ENCODE measurements at regions not wholly inside any gene's neighbourhood (a gene's known extent, or its start where the extent isn't known, plus 50 kb on each side); places are given as distances from the start of the nearest gene placed in this dataset.

DNA sequence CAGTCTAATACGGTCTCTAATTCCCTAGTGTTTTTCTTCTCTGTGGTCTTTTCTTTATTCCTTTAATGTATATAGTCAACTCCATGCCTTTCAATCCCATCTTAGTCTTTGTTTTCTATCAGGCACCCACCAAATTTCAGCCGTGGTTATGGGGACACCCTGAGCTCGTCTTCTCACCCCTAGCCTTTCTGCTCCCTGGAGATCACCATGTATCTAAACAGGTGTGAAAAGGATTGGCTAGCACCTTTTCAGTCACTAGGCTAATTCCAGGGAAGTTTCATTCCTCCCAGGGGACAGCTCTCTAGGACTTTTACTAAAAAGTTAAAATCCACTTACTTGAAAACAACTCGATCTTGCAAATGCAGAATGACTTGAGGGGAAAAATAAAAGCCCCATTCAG, 291.3 kb downstream of the ETNK1 start:
- DNase-seq = no peak

DNA sequence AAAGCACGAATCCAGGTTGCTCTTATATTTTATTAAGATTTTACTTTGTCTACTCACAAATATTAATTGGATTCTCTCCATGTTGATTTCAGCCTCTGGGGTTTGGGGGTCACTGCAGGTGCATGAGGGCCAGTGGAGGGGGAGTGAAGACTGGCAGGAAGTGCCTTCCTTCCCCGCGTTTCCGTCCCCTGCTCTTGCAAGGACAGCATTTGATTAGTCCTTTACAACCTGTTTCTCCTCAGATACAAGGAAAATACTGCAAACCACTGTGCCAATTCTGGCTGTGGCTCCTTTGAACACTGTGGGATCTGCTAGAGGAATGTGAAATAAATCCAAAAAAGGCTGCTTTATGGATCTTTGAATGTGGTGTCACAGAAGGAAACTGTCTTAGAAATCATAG, 291.8 kb downstream of the ETNK1 start:
- DNase-seq = peak in 2 of 3 experiments; percentile 16 to 48

DNA sequence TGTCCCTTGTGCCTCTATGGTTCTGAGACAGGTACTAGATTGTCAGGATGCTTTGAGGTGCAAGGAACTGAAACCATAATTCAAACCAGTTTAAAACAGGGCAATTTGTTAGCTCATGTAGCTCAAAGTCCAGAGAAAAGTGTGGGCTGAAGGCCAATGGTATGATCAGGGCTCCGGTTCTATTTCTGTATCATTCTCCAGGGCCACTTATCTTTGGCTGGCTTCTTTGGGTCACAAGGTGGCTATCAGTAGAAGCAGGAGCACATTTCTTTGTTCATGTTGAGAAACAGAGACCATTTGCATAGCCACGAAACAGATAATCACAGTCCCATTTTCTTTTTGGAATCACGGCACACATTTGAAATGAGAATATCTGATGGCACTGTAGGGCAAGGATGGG, 294.9 kb downstream of the ETNK1 start:
- no peak for DNase-seq

DNA sequence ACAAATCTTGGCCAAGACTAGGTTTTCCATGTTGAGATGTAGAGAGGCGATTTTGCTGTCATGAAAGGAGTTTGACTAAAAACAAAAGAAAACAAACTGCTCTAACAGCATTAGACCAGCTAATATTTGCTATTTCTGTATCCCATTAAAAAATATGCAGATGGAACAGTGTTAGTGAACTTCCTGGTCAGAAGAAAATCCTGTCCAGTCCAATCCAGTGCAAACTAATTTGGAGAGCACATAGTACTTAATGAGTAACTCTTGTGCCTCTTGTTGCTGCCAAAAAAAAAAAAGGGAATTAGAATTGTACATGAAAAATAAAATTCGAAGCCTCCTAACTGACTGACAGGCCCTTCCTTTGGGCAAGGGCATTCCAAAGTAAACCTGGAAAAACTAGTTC, 298.8 kb downstream of the ETNK1 start:
- no peak for DNase-seq

DNA sequence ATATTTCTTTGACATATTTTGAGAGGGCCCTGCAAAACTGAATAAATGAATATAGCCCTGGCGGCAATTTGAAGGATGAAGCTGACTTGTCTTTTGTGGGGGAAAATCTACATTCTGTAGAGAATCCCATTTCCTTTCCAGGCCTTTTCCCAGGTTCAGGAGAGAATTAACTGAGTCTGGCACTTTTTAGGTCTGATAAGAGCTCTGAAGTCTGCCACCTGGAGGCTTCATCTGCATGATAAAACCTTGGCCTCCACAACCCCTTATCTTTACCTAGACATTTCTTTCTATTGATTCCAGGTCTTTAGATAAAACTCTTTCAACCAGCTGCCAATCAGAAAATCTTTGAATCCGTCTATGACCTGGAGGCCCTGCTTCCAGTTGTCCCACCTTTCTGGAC, 299.4 kb downstream of the ETNK1 start:
- no peak for DNase-seq

DNA sequence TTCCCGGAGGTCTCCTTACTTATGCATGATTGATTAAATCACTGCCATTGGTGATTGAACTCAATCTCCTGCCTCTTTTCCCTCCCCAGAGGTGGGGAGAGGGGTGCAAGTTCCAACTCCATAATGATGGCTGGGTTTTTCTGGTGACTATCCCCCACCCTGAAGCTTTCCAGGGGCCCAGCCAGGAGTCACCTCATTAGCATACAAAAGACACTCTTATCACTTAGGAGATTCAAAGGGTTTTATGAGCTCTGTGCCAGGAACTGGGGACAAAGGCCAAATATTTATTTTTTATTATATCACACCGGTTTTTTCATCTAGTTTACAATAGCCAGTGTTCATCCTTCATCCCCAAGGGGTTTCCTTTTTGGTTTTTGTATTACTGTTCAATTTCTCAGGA, 300.7 kb downstream of the ETNK1 start:
- DNase-seq = no peak

DNA sequence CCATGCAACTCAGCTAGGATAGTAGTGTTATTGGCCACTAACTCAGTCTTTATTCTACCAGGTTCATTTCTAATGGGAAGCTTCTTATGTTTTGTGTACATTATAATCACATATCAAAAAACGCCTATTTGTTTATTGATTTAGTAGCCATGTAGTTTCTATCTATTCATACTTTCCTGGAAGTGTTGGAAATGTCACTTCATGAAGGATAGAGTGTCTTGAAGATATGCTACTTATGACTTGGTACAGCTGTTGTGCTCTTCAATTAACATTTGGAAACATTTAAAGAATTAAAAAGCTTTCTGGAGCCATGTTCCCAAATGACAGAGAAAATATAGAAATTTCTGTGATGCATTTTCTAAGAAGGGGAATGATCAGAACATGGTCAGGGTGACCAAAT, 307.5 kb downstream of the ETNK1 start:
- no peak for DNase-seq

DNA sequence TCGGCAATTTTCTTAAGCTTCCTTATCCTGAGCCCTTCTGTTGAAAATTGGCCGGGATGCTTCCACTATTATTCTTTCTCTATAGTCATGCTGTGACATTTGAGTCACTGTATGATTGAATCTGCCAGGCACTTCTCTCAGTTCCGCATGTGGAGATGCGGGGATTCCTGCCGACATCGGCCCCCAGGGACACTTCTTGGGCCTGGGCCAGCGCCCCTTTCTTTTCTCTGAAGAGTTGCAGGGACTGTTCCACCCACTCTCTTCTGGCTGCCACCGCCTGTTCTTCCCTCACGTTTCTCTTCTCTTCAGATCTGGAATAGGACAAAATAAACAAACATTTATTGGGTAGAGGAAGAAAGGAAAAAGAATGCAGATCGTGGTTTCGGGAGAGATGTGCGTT, 310.1 kb downstream of the ETNK1 start:
- no peak for DNase-seq

DNA sequence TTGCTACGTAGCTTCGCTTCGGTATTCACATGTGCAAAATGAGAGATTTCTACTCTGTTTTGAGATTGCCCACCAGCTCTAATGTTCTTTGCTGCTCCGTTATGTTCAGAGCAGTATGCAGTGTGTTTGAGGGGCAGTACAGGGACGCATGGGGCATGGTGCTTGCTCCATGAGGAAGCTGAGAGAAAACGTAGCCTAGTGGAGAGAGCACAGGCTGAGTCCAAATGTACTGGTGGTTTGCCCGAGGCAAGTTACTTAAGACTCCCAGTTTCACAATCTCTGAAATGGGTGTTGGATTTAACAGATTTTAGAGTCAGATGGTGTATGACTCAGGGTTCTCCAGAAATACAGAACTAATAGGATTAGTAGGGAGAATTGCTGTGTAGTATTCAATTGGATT, 310.5 kb downstream of the ETNK1 start:
- no peak for DNase-seq

DNA sequence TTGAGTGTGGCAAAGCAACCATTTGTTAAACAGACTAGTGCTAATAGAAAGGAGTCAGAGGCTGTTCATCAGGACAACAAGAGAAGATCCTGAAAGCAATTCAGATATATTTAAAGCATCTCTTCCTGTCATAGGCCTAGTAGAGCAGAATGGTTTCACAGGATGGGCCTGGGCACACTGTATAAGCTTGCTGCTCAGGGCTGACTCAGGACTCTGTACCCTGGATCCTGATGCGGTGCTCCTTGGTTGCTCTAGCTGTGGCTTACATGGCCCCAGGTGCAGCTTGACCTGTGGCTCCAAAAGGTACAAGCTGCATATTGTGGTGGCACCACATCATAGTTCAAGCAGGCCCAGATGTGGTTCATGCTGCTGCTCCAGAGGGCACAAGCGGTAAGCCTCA, 313.4 kb downstream of the ETNK1 start:
- DNase-seq = no peak

DNA sequence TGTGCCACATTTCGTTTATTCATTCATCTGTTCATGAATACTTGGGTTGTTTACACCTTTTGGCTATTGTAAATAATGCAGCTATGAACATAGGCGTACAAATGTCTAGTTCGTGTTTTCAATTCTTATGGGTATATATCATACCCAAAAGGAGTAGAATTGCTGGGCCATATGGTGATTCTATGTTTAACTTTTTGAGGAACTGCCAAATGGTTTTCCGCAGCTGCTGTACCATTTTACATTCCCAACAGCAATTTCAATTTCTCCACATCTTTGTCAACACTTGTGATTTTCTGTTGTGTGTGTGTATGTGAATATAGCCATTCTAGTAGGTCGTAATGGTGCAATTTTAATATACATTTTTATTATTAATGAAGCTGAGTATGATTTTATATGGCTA, 326.2 kb downstream of the ETNK1 start:
- no peak for DNase-seq

DNA sequence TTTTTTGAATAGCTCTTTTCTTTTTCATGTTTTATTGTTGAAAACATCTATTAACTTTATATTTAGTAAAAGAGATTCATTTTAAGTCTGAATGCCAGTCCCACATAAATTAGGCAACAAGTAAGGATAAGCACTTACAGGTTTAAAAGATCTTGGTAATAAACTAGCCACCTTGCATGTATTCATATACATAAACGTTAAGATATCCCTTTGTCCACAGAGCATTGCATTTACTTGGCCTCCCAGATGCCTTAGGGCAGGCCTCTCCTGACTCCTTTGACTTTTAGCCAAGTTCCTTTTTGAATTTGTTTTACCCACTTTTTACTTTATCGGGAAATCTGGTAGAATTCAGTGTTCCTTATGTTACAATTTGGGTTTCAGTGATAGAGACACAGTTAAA, 331.7 kb downstream of the ETNK1 start:
- DNase-seq = no peak

DNA sequence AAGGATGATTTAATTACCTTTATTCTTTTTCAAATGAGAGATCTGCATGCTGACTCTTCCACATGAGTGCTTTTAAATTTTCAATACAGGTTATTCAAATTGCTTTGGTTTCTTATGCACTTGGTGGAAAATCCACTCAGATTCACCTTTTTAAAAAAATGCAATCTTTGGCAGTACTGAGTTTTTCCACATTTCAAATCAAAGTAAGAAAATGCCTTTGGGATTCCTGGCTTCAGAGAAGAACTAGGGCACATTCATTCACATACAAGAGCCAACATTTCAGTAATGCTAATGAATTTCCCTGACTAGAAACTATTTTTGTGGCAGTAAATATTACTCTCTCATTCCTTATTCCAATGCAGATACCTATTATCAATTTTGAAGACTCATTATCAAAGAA, 342.2 kb downstream of the ETNK1 start:
- DNase-seq = no peak

DNA sequence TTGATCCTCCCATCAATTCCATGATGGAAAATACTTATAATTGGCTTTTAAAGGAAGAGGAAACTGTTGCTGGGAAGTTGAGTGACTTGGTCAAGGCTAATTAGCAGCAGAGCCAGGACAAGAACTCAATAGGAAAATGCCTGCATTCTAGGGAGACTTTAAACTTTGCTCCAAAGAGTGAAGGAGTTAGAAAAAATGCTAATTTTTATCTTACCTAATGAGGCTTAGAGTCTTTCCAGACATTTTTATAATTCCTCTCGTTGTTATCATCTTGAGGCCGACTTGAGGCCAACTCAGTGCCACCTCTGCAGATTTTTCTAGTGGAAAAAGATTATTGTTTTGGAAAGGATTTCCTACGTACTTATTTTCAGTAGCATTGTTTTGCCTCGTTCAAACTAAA, 344.6 kb downstream of the ETNK1 start:
- no peak for DNase-seq

DNA sequence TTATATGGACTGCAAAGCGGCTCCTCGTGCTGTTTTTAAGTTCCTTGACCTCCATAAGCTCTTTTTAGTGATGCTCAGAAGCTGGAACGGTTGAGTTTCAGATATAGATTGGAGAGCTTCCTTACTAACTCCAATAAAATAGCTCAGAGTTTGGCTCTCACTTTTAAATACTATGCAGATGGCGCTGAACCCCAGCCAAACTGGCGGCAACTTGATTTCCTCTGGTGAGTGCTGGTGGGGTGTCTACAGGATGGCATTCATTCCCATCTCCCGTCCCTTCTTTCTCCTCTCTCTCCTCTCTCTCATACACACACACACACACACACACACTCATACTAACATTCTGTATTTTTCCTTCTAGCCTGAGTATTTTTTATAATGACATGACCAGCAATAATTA, 346.3 kb downstream of the ETNK1 start:
- no peak for DNase-seq

DNA sequence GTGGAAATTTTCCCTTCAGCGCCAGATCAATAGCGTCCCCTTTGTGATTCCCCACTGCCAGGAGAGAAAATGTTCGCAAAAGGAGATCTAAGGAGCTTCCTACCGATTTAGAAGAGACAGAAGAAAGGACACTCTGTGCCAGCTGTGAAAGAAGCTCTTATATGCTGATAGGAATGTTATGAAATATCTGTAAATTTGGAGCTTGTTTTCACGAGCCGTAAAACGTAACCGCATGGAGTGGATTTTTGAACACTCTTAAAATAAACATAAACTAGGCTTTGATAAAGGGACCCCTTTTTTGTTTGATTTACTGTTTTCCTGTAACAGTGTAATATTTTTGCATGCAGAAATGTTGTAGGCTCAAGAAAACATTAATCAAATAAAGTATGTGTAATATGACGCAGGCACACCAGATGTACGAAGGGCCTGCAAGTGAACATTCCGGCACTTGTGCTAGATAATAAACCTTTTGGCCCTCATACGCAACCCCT, 346.8 kb downstream of the ETNK1 start:
- DNase-seq = no peak

DNA sequence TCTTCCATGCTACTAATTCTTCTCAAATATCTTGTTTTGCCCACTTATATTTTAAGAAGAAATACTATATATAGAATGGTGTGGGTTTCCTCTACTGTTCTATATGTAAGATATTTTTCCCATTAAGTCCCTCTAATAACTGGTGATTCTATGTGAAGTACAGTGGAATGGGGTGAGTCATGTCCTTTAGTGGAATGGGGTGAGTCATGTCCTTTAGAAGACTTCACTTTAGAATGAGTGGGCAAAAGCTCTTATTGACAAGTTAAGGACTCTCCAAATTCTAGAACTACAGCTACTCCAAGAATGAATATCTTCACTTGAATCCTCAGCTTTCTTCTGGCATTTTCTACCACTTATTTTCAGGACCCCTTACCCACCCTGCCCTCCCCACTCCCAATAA, 349.9 kb downstream of the ETNK1 start:
- DNase-seq = no peak

DNA sequence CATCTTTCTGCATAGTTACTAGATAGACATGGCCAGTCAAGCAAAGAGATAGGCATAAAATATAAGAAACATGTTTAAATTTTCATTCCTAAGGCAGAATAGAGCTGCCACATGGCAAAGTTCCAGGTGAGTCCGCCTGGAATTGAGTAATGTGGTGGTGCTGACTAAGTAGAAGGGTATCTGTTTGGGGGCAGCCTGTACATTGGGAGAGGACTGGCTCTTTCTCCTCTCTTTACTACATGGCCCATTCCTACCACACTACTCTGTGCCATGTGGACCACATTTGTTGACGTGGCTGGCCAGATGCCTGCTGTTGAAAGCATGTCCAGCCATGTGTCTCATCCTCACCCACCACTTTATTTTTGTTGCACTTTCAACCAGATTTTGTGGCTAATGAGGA, 354.0 kb downstream of the ETNK1 start:
- no peak for DNase-seq

DNA sequence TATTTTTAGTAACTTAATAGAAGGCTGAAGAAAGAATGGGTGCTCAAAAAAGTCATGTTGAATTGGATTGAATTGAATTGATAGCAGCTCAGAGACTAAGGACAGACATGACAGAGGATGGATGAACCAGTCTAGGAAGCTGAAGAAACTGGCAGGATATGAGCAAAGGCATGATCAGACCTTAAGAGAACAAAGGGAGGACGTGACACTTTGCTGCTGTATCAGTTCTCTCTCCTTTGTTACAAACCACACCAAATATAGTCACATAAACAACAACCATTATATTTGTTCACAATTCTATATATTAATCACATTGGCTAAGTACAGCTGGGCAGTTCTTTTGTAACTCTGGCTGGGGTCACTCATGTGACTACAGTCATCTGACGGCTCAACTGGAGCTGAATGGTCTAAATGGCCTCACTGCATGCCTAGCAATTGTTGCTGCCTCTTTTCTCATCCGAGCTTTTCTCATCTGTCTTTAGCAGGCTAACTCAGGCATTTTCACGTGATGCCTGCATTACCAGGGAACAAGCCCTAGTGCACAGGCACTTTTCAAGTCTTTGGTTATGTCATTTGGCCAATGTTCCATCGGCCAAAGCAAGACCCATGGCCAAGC, 355.0 kb downstream of the ETNK1 start:
- no peak for DNase-seq

DNA sequence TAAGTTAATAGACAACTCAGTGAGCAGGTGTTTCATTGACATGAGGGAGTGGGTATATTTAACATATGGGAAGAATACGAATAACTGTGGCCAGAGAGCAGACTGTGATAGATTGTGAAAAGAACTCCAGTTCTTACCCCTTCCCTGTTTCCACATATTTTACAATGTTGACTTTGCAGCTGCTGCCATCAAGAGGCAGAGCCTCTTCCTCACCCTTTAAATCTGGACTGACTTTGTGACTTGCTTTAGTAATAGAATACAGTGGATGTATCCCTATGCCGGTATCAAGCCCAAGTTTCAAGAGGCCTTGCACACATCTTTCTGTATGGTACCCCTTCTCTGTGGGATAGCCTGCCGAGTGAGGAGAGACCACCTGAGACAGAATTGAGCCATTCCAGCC, 356.7 kb downstream of the ETNK1 start:
- DNase-seq = no peak

DNA sequence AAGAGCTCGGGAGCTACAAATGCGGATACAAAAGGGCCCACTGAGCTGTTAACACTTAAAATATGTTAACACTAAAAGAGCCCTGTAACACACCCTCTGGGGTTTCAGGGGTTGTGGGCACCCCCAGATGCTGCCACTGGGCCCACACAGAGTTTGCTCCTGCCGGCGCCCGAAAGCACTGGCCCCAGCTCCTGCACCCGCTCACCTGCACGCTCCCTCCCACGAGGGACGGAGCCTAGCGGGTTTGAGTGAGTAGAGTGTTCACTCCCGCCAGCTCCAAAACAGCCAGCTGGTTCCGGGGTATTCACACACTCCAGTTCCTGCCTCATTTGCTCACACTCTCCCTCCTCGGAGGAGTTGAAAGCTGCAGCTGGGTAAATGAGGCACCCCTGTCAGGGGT, 357.7 kb downstream of the ETNK1 start:
- DNase-seq = no peak

DNA sequence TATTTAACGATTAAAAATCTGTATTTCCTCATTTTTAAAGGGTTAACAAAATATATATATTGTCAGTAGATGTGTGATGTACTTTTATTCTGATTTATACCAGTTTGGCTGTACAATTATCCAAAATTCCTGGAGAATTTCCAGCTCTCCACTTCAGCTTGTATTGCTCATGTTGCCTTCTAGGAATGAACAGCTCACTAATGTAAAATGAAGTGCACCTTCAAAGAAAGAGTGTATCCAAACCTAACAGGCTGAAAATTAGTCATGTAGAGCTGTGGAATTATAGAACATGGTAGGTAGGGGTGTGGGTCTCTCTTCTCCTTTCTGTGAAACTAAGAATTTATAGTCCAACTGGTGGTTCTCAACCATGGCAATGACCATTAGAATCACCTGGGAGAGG, 362.0 kb downstream of the ETNK1 start:
- no peak for DNase-seq

DNA sequence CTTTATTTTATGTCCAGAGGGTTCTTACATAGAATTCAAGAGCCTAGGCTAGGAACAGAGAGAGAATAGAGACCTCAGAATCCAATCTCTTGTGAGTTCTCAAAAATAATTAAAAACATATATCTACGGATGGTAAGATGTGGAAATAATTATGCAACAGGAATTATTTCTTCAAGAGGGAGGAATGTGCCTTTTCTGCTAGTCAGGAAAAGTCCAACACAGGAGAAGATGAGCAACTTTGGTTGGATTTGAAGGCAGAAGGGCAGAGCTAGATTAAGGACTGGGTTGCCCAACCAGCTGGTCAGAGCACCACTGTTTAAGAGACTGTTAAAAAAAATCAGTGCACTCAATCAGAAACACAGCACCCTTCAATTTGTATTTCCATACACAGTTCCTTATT, 365.5 kb downstream of the ETNK1 start:
- no peak for DNase-seq

DNA sequence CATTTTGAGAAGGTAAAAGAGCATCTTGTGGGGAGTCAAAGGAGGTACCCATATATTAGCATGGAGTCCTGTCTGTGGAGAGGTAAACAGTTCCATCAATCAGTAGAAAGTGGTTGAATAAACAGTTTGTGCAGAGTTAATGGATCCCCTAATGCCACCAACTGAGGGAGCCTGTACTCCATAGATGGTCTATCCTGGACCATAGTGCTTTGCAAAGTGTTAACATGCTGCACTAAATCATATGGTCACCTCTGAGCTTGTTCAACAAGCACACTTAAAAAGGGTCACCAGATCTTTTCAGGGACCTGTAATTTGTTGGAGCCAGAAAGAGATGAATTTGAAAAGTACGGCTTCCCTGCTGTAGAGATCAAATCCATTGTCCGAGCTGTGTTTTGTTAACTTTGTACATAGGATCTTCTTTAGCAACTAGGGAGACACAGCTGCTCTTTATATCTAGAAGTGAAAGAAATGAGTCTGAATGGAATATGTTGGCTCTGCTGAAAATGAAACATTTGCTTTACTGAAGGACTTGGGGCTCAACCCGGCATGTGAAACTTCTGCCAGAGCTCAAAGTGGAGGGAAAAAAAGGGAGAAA, 366.4 kb downstream of the ETNK1 start:
- DNase-seq = peak in 1 of 3 experiments; percentile 24

DNA sequence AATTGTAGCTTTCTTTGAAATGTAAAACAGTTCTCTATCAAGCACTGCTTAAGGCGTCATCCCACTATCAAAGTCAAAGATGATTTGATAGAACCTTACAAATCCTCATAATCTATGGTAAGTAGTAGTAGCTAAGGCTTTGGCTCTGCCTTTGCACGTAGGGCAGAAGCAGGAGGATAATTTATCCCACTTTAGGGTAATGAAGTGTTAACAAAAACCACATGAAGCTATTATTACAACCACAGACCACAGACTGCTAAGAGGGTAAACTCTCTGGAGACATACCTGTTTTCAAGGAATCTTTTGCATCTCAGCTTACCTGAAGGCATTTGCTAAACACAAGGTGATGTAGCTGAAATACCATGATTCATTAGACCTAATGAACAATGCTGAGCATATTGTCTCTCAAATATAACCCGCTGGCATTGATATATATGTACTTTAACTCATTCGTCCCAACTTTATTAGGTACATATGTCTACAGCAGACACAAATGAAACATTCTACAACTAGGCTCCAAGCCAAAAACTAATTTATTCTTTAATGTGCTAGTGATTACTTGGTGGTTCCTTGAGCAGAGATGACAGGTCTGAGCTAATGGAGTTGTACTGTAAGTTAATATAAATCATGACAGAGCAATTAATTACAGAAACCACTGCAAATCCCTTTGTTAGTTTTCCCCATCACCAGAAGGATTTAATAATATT, 368.8 kb downstream of the ETNK1 start:
- peak in 2 of 3 experiments; percentile 10 to 40 for DNase-seq

Measured in NCI-H1417 (cell line).